Colonic mucosa (tissue), 4 donors: ENCODE measurements at regions not wholly inside any gene's neighbourhood (a gene's known extent, or its start where the extent isn't known, plus 50 kb on each side); places are given as distances from the start of the nearest gene placed in this dataset.

ENCODE experiments used
- DNase-seq: peaks from one replicate; pipeline ENCODE4 v3.0.0-alpha.2; 2020
- H3K27ac ChIP-seq: fragments of 200-600 bp; one replicate; pipeline ENCODE4 v1.8.0; 2021
- H3K27me3 ChIP-seq: fragments of 200-600 bp; one replicate; pipeline ENCODE4 v1.8.0; 2021
- H3K36me3 ChIP-seq: fragments of 200-600 bp; one replicate; pipeline ENCODE4 v1.8.0; 2021
- H3K4me1 ChIP-seq: fragments of 200-600 bp; one replicate; pipeline ENCODE4 v1.8.0; 2021; ENCODE audit warnings: mild to moderate bottlenecking
- H3K4me3 ChIP-seq: fragments of 200-600 bp; one replicate; pipeline ENCODE4 v1.8.0; 2021
- H3K9ac ChIP-seq, 2 donors: one replicate each; pipeline ENCODE4 v1.7.0; 2013; ENCODE audit warnings: control low read depth in 2 of 2, low read depth in 2 of 2, low read length in 2 of 2
- H3K9me3 ChIP-seq: fragments of 200-600 bp; one replicate; pipeline ENCODE4 v1.8.0; 2021
- CTCF ChIP-seq: fragments of 200-600 bp; IDR thresholded peaks from one replicate; pipeline ENCODE4 v1.8.0; 2022; ENCODE audit warnings: antibody characterized with exemption, mild to moderate bottlenecking
- intact Hi-C: fragments of 100-400 bp; cut with DNase I; formaldehyde crosslinking; loops from one replicate; pipeline ENCODE4 v1.14.1; 2022
- donor health status: healthy.
- donor health status: DM: no; HTN: no; CAD: no.
- donor health status: DM: no; HTN: no; CAD: no.

- Histone ChIP-seq H3K36me3 (no peaks in the 10 kb centered on the region), H3K9ac (no peak overlapping the region), H3K4me3 (no peak overlapping the region), H3K4me1 (no peaks in the 10 kb centered on the region), H3K9me3 (no peaks in the 10 kb centered on the region), H3K27ac (no peak overlapping the region), H3K27me3 (no peaks in the 10 kb centered on the region)
- intact Hi-C loops = no loop called here
- TF ChIP-seq CTCF = no peak
- DNase-seq = no peak
These were observed 2276.3 kb downstream of the MAT2B start for GRCh38 chr5:165781738-165782137.

GRCh38 chr5:165783024-165783423 lies 2277.6 kb downstream of the MAT2B start:
- intact Hi-C loops = no loop called here
- no peak for TF ChIP-seq CTCF

GRCh38 chr5:165786073-165786472 lies 2280.7 kb downstream of the MAT2B start:
- intact Hi-C loops = no loop called here
- Histone ChIP-seq H3K4me3 (no peak overlapping the region), H3K27me3 (no peaks in the 10 kb centered on the region), H3K36me3 (no peaks in the 10 kb centered on the region), H3K9ac (no peak overlapping the region), H3K27ac (no peak overlapping the region), H3K4me1 (no peaks in the 10 kb centered on the region), H3K9me3 (no peaks in the 10 kb centered on the region)
- DNase-seq = no peak
- TF ChIP-seq CTCF = no peak

More at GRCh38 chr5:165783024-165783423, 2277.6 kb downstream of the MAT2B start:
- no peak overlapping the region for H3K4me3 ChIP-seq
- no peaks in the 10 kb centered on the region for H3K36me3 ChIP-seq
- no peaks in the 10 kb centered on the region for H3K9me3 ChIP-seq
- no peaks in the 10 kb centered on the region for H3K4me1 ChIP-seq
- DNase-seq = no peak
- no peak overlapping the region for H3K27ac ChIP-seq
- no peaks in the 10 kb centered on the region for H3K27me3 ChIP-seq
- H3K9ac ChIP-seq = no peak overlapping the region

GRCh38 chr5:165795073-165795472 lies 2289.7 kb downstream of the MAT2B start:
- no peaks in the 10 kb centered on the region for H3K9me3 ChIP-seq
- intact Hi-C loops = no loop called here
- H3K4me1 ChIP-seq = no peaks in the 10 kb centered on the region
- H3K27me3 ChIP-seq = no peaks in the 10 kb centered on the region
- H3K36me3 ChIP-seq = no peaks in the 10 kb centered on the region
- no peak overlapping the region for H3K27ac ChIP-seq
- no peak for TF ChIP-seq CTCF
- H3K9ac ChIP-seq = no peak overlapping the region
- H3K4me3 ChIP-seq = no peak overlapping the region
- DNase-seq = no peak

GRCh38 chr5:165805756-165806155 lies 2300.3 kb downstream of the MAT2B start:
- H3K4me1 ChIP-seq = no peaks in the 10 kb centered on the region
- no peak overlapping the region for H3K4me3 ChIP-seq
- H3K9ac ChIP-seq = no peak overlapping the region
- no peak overlapping the region for H3K27ac ChIP-seq
- TF ChIP-seq CTCF = no peak
- H3K27me3 ChIP-seq = no peaks in the 10 kb centered on the region
- H3K9me3 ChIP-seq = no peaks in the 10 kb centered on the region
- H3K36me3 ChIP-seq = no peaks in the 10 kb centered on the region
- intact Hi-C loops = no loop called here
- DNase-seq = no peak

GRCh38 chr5:165808335-165808734 lies 2302.9 kb downstream of the MAT2B start:
- Histone ChIP-seq H3K27me3 (no peaks in the 10 kb centered on the region), H3K4me1 (no peaks in the 10 kb centered on the region), H3K36me3 (no peaks in the 10 kb centered on the region), H3K9me3 (no peaks in the 10 kb centered on the region), H3K27ac (no peak overlapping the region), H3K4me3 (no peak overlapping the region), H3K9ac (no peak overlapping the region)
- TF ChIP-seq CTCF = no peak
- no peak for DNase-seq
- intact Hi-C loops = no loop called here
